Activated naive CD4-positive, alpha-beta T cell (primary cell): ENCODE measurements at regions not wholly inside any gene's neighbourhood (a gene's known extent, or its start where the extent isn't known, plus 50 kb on each side); places are given as distances from the start of the nearest gene placed in this dataset.

Experiments
- DNase-seq, 4 experiments: peaks; one replicate each; lab custom pipeline; 2025; lab: John Stamatoyannopoulos, UW

DNA sequence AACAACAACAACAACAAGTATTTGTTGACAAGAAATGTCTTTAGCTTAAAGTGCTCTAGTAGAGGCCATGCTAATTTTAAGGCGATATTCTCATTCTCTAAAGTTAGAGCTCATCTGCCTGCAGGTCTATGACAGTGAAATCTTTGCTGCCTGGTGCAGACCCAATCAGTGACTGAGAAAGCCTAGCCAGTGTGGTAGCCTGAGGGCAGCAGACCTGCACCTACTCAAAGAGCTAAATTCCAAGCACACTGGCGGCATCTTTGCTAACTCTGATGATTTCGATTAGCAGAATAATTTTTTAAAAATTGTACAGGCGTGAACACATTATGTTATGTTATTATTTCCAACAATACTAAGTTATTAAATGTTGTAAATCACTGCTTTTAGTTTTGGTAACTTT, 228.8 kb upstream of the RGMA start:
- DNase-seq = no peak

- no peak for DNase-seq
Observed at GRCh38 chr15:93314245-93314644, 225.2 kb upstream of the RGMA start.

- DNase-seq = no peak
Observed at GRCh38 chr15:93312891-93313486, 224.0 kb upstream of the RGMA start.

DNA sequence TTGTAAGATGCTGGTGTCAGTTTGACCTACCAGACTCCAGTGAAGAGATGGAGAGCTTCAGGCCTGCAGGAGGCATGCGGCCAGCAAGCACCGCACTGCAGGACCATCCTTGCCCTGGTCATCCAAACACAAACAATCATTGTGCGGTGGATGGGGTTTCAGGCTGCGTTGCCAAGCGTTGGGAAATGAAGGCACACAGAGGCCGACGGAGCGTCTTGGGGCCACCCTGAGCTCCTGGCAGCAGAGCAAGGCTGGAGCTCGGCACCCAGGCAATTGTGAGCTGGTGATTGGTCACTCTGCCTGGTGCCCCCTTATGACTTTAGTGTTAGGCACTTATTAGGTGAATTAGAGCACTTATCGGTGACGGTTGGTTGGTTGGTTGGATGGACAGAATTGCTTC, 222.6 kb upstream of the RGMA start:
- no peak for DNase-seq

GRCh38 chr15:93308026-93308690, 219.1 kb upstream of the RGMA start:
- DNase-seq = no peak

- DNase-seq = no peak
Observed at GRCh38 chr15:93307513-93307912, 218.5 kb upstream of the RGMA start.

DNA sequence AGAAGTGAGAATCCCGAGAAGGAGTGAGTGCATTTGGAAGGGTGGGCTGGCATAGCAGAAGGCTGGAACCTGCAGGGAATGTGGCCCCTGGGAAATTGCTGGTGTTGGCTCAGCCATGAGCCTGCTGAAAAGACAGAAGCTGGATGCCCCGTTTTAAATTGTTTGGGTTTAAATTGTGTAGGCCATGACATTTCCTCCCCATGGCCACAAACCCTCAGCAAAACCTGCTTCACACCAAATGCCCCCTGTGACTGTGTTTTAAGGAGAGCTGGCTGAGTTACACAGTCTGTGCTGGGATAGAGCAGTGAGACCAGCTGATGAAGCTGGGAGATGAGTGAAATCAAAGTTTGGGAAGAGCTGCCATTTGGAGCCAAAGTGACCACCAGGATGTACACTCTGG, 216.3 kb upstream of the RGMA start:
- no peak for DNase-seq

- no peak for DNase-seq
Observed at GRCh38 chr15:93302080-93302765, 213.2 kb upstream of the RGMA start.

GRCh38 chr15:93300796-93301195, 211.8 kb upstream of the RGMA start:
- DNase-seq = no peak

DNA sequence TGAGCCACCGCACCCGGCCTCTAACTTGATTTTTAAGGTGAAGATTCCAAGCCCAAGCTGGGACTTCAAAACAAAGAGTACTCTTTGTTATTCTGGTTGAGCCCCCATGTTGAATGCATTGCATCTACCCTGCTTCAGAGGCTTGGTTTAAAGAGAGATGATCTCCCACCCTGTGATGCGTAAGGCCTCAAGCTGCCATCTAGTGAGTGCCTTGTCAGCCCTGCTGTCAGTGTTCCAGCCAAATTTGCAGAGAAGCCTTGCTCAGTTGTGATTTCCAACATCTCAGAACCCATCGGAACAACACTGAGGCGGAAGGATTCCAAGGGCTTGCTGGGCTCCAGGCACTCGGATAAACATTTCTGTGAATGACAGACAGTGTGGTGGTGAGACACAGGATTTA, 210.7 kb upstream of the RGMA start:
- no peak for DNase-seq

DNA sequence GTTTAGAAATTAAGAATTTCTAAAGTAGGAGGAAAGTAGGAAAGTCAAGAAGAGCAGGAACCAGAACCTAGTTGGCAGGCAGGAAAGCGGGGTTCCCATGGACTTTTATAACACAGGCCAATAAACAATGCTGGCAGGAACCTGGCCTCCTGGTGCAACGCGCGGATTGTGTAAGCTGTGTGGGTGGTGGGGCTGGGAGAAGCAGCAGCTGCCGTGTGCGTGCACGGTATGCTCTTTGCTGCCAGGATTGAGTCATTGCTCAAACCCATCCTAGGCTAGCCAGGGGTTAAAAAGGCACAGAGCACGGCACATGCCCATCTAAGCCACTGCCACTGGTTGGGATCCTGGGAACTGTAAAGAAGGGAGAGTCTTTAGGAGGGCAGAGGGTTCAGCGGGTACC, 209.9 kb upstream of the RGMA start:
- DNase-seq = no peak

GRCh38 chr15:93296759-93297500, 207.9 kb upstream of the RGMA start:
- no peak for DNase-seq

DNA sequence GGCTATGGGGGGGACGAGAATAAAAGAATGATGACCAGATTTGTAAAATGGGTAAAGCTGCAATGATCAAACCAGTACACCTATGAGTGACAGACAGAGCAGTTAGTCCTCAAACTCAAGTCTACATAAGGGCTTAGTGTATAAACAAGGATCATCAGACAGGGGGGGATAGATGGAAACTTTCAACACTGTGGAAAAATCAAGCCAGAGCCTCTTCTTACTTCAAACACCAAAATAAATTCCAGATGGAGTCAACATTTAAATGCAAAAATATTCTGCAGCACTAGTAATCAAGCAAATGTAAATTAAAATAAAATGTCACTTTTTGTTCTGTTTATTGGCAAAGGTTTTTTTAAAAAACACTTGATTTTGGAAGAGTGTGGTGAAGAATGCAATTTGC, 205.9 kb upstream of the RGMA start:
- DNase-seq = no peak

- DNase-seq = no peak
Observed at GRCh38 chr15:93294066-93294465, 205.1 kb upstream of the RGMA start.

GRCh38 chr15:93291380-93291779, 202.4 kb upstream of the RGMA start:
- DNase-seq = no peak

- no peak for DNase-seq
Observed at GRCh38 chr15:93290618-93290946, 201.6 kb upstream of the RGMA start.

GRCh38 chr15:93289941-93290617, 201.1 kb upstream of the RGMA start:
- no peak for DNase-seq

DNA sequence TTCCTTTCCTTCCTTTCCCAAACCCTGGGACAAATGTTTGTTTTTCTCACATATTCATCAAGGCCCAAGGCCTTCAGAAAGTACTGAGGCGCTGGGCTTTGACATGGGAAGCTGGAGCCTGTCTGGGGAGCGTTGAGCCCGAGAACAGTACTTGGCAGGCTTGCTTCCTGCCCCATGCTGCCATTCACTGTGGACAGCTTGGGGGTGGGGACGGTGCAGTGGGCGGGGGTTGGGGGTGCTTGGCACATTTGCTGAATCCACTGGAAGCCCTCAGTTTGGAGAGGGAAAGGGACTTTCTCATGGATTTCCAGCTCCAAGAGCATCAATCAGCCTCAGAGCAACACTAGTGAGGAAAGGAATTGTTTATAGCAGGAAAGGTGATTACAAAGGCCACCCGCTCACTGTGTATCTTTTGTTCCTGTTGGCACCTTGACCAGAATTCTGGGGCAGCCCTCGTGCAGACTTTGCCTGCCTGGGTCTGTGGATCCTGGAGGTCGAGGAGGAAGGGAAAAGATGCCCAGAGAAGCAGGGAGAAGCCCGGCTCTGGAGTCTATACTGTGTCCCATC, 199.8 kb upstream of the RGMA start:
- DNase-seq = no peak

GRCh38 chr15:93286446-93286845, 197.4 kb upstream of the RGMA start:
- no peak for DNase-seq

GRCh38 chr15:93283854-93284253, 194.8 kb upstream of the RGMA start:
- no peak for DNase-seq

DNA sequence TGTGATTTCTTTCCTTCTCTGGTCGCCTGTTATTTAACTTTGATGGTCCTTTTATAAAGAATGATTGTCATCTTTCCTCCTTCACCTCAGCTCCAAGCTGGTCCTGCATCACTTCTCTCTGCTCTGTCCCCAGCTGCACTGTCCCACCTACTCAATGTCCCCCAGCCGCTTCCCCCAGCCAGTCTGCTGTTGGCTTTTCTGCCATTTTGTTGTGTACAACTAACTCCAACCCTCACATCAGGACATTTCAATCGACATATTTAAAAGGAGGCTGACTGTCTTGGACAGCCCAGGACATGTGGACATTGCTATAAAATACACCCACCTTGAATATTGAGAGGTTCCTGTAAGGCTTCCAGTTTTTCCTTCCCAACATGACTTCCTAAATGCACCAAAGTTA, 193.8 kb upstream of the RGMA start:
- no peak for DNase-seq

- DNase-seq = no peak
Observed at GRCh38 chr15:93278783-93279182, 189.8 kb upstream of the RGMA start.
